H9 (cell line): ENCODE measurements at regions not wholly inside any gene's neighbourhood (a gene's known extent, or its start where the extent isn't known, plus 50 kb on each side); places are given as distances from the start of the nearest gene placed in this dataset.

Experiments
- DNase-seq: peaks from one replicate; pipeline ENCODE4 v3.0.0-alpha.2; 2017
- H2AFZ ChIP-seq: one replicate; pipeline ENCODE4 v1.6.1; 2013; ENCODE audit warnings: mild to moderate bottlenecking, low read length, control low read depth, moderate library complexity
- H2AK5ac ChIP-seq: 2 replicates; pipeline ENCODE4 v1.6.1; 2013; ENCODE audit warnings: low read length, control low read depth, mixed read lengths; ENCODE audit not compliant: insufficient read length
- H2BK120ac ChIP-seq: one replicate; pipeline ENCODE4 v1.6.1; 2013; ENCODE audit warnings: low read depth, mild to moderate bottlenecking, low read length, control low read depth, inconsistent platforms; ENCODE audit not compliant: poor library complexity, severe bottlenecking
- H2BK12ac ChIP-seq: 2 replicates; pipeline ENCODE4 v1.6.1; 2013; ENCODE audit warnings: low read length, control low read depth, mixed read lengths, low read depth; ENCODE audit not compliant: insufficient read length
- H2BK15ac ChIP-seq: 2 replicates; pipeline ENCODE4 v1.6.1; 2013; ENCODE audit warnings: low read depth, low read length, control low read depth
- H2BK20ac ChIP-seq: one replicate; pipeline ENCODE4 v1.6.1; 2013; ENCODE audit warnings: low read depth, mild to moderate bottlenecking, low read length, control low read depth, inconsistent platforms; ENCODE audit not compliant: poor library complexity, severe bottlenecking
- H2BK5ac ChIP-seq: 2 replicates; pipeline ENCODE4 v1.6.1; 2013; ENCODE audit warnings: low read length, control low read depth, mixed read lengths; ENCODE audit not compliant: insufficient read length
- H3K14ac ChIP-seq: 2 replicates; pipeline ENCODE4 v1.6.1; 2013; ENCODE audit warnings: low read length, control low read depth; ENCODE audit not compliant: insufficient read depth
- H3K18ac ChIP-seq: 2 replicates; pipeline ENCODE4 v1.6.1; 2013; ENCODE audit warnings: low read depth, mild to moderate bottlenecking, mixed read lengths, low read length, control low read depth; ENCODE audit not compliant: insufficient read length
- H3K23ac ChIP-seq: 2 replicates; pipeline ENCODE4 v1.6.1; 2013; ENCODE audit warnings: low read length, control low read depth, mixed read lengths, low read depth; ENCODE audit not compliant: insufficient read length
- H3K23me2 ChIP-seq: 2 replicates; pipeline ENCODE4 v1.6.1; 2013; ENCODE audit warnings: low read depth, mild to moderate bottlenecking, mixed read lengths, low read length, control low read depth; ENCODE audit not compliant: insufficient read length, poor library complexity, severe bottlenecking
- H3K27ac ChIP-seq: 2 replicates; pipeline ENCODE4 v1.5.1; 2013; ENCODE audit warnings: low read length, control low read depth, mixed read lengths, low read depth; ENCODE audit not compliant: insufficient read length
- H3K27me3 ChIP-seq: 2 replicates; pipeline ENCODE4 v1.6.1; 2013; ENCODE audit warnings: low read length, control low read depth, inconsistent platforms; ENCODE audit not compliant: insufficient read depth
- H3K4ac ChIP-seq: 2 replicates; pipeline ENCODE4 v1.6.1; 2013; ENCODE audit warnings: low read depth, mild to moderate bottlenecking, control low read depth, inconsistent platforms, low read length, moderate library complexity
- H3K4me1 ChIP-seq: 2 replicates; pipeline ENCODE4 v1.6.1; 2013; ENCODE audit warnings: low read length, control low read depth, inconsistent platforms; ENCODE audit not compliant: insufficient read depth
- H3K4me2 ChIP-seq: 2 replicates; pipeline ENCODE4 v1.6.1; 2013; ENCODE audit warnings: low read length, control low read depth, mixed read lengths; ENCODE audit not compliant: insufficient read length, insufficient read depth
- H3K56ac ChIP-seq: 2 replicates; pipeline ENCODE4 v1.6.1; 2013; ENCODE audit warnings: low read depth, mild to moderate bottlenecking, mixed read lengths, low read length, control low read depth; ENCODE audit not compliant: insufficient read length
- H3K79me1 ChIP-seq: 2 replicates; pipeline ENCODE4 v1.6.1; 2013; ENCODE audit warnings: low read depth, mild to moderate bottlenecking, moderate library complexity, low read length, control low read depth, inconsistent platforms; ENCODE audit not compliant: insufficient read depth, poor library complexity, severe bottlenecking
- H3K79me2 ChIP-seq: 2 replicates; pipeline ENCODE4 v1.6.1; 2013; ENCODE audit warnings: low read length, control low read depth, inconsistent platforms; ENCODE audit not compliant: insufficient read depth
- H3K9ac ChIP-seq: 2 replicates; pipeline ENCODE4 v1.6.1; 2013; ENCODE audit warnings: low read length, control low read depth, mixed read lengths; ENCODE audit not compliant: insufficient read length; ENCODE audit errors: extremely low read depth
- H3K9me3 ChIP-seq: one replicate; pipeline ENCODE4 v1.6.1; 2013; ENCODE audit warnings: low read depth, low read length, inconsistent platforms; ENCODE audit not compliant: control insufficient read depth
- H3T11ph ChIP-seq: one replicate; pipeline ENCODE4 v1.6.1; 2013; ENCODE audit warnings: mild to moderate bottlenecking, low read length, control low read depth, inconsistent platforms
- H4K20me1 ChIP-seq: one replicate; pipeline ENCODE4 v1.6.1; 2013; ENCODE audit not compliant: control insufficient read depth, insufficient read length, insufficient read depth
- H4K5ac ChIP-seq: 2 replicates; pipeline ENCODE4 v1.6.1; 2013; ENCODE audit warnings: low read depth, mild to moderate bottlenecking, mixed read lengths, low read length, control low read depth; ENCODE audit not compliant: insufficient read length
- H4K8ac ChIP-seq: replicated peaks from 2 replicates; pipeline ENCODE4 v1.6.1; 2013; ENCODE audit warnings: low read length, control low read depth, mixed read lengths, low read depth; ENCODE audit not compliant: insufficient read length
- H4K91ac ChIP-seq: 2 replicates; pipeline ENCODE4 v1.6.1; 2013; ENCODE audit warnings: low read depth, mild to moderate bottlenecking, moderate library complexity, mixed read lengths, low read length, control low read depth; ENCODE audit not compliant: insufficient read length
- H3K27ac Mint-ChIP-seq, 3 experiments: 2 replicates in 2 of 3; 3 replicates in 1 of 3; pipeline ENCODE4 v1.8.0; 2020 to 2021; ENCODE audit warnings: mixed read lengths in 3 of 3, mild to moderate bottlenecking in 1 of 3, moderate library complexity in 1 of 3
- H3K27me3 Mint-ChIP-seq: 2 replicates; pipeline ENCODE4 v1.8.0; 2021; ENCODE audit warnings: low read depth, mild to moderate bottlenecking, moderate library complexity, mixed read lengths
- H3K36me3 Mint-ChIP-seq, 3 experiments: 2 replicates in 2 of 3; 3 replicates in 1 of 3; pipeline ENCODE4 v1.8.0; 2020 to 2021; ENCODE audit warnings: low read depth in 3 of 3, mixed read lengths in 3 of 3; ENCODE audit not compliant: insufficient read depth in 1 of 3
- H3K4me1 Mint-ChIP-seq, 2 experiments: 2 replicates each; pipeline ENCODE4 v1.8.0; 2020; ENCODE audit warnings: mixed read lengths in 2 of 2
- H3K4me3 Mint-ChIP-seq, 2 experiments: 2 replicates in 1 of 2; 3 replicates in 1 of 2; pipeline ENCODE4 v1.8.0; 2020 to 2021; ENCODE audit warnings: mild to moderate bottlenecking in 2 of 2, mixed read lengths in 2 of 2, moderate library complexity in 1 of 2
- H3K9me3 Mint-ChIP-seq, 2 experiments: 2 replicates in 1 of 2; 3 replicates in 1 of 2; pipeline ENCODE4 v1.8.0; 2020; ENCODE audit warnings: mild to moderate bottlenecking in 2 of 2, mixed read lengths in 2 of 2, moderate library complexity in 1 of 2
- CTCF ChIP-seq: fragments of 200-600 bp; sonication (generic); conservative IDR thresholded peaks from 3 replicates; pipeline ENCODE4 v1.8.0; 2021; ENCODE audit warnings: antibody characterized with exemption, mild to moderate bottlenecking
- WGBS: extraction: QIAGEN DNeasy Blood & Tissue Kit; methylation state at CpG from one replicate; pipeline ENCODE4 v1.1.7; 2013; ENCODE audit warnings: missing lambda C conversion rate, low lambda C conversion rate, mixed read lengths; ENCODE audit not compliant: insufficient read length; ENCODE audit errors: extremely low coverage; 5-methylcytosine and 5-hydroxymethylcytosine counted together

- Mint-ChIP-seq H3K9me3 (no peaks in the 10 kb centered on the region), H3K36me3 (no peaks in the 10 kb centered on the region), H3K27me3 (no peaks in the 10 kb centered on the region), H3K4me1 (peaks cover 32 to 39% of the 10 kb centered on the region in 2 experiments), H3K27ac (peak overlapping the region in 1 of 3 experiments; percentile 27; a peak in 2 of 7 replicates), H3K4me3 (no peak overlapping the region)
- no CpG with 5 or more reads among the region's 7 CpGs for WGBS
- Histone ChIP-seq H2BK15ac (no peak overlapping the region), H3K79me1 (no peaks in the 10 kb centered on the region), H3K9me3 (no peaks in the 10 kb centered on the region), H3K4me1 (peaks cover 2% of the 10 kb centered on the region; the same call in 1 of the 2 replicates), H3K14ac (no peak overlapping the region), H3K23me2 (no peaks in the 10 kb centered on the region), H3K18ac (no peak overlapping the region), H3K9ac (no peak overlapping the region), H2BK20ac (no peak overlapping the region), H3T11ph (no peak overlapping the region), H3K23ac (no peak overlapping the region), H2AK5ac (no peak overlapping the region), H2BK12ac (no peak overlapping the region), H4K8ac (no peak overlapping the region), H4K20me1 (no peaks in the 10 kb centered on the region), H3K79me2 (no peaks in the 10 kb centered on the region), H3K4ac (no peak overlapping the region), H3K56ac (no peak overlapping the region), H2BK5ac (no peak overlapping the region), H4K91ac (no peak overlapping the region), H2BK120ac (no peak overlapping the region), H3K27ac (no peak overlapping the region), H2AFZ (no peak overlapping the region), H4K5ac (no peak overlapping the region), H3K4me2 (no peak overlapping the region), H3K27me3 (no peaks in the 10 kb centered on the region)
- no peak for DNase-seq
- TF ChIP-seq CTCF, result no peak
These were observed 672.2 kb upstream of the AMOT start for GRCh38 chrX:113512700-113513395.
